ENCODE measurements at regions not wholly inside any gene's neighbourhood (a gene's known extent, or its start where the extent isn't known, plus 50 kb on each side); places are given as distances from the start of the nearest gene placed in this dataset.

DNA sequence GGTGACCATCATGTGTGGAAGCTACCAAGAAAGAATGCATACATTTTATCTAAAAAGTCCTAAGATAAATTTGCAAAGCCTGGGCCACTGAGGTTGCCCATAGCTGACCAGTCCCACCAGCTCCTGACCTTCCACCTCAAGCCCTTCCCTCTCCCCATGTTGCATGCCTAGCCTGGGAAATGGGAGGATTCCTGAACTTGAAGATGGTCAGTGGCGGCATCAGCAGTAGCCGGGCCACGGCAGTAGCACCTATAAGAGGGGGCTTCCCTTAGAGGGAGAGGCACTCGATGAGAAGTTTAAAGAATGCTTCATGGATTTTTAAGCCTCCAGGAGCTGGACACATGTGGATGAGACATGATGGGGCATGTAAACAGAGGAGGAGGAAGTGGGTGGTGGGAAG, 172.1 kb downstream of the KLF13 start:
- TF ChIP-seq CTCF (IDR thresholded peaks at IDR 0.05), result no peak
- no peak for TF ChIP-seq POLR2A (IDR thresholded peaks at IDR 0.05)
